LNCaP clone FGC (cell line): ENCODE measurements at regions not wholly inside any gene's neighbourhood (a gene's known extent, or its start where the extent isn't known, plus 50 kb on each side); places are given as distances from the start of the nearest gene placed in this dataset.

ENCODE experiments used
- DNase-seq: peaks from one replicate; pipeline ENCODE4 v3.0.0-alpha.2; 2011; ENCODE audit warnings: low read depth
- H3K4me3 ChIP-seq: 2 replicates; pipeline ENCODE4 v1.5.1; 2011; ENCODE audit warnings: mild to moderate bottlenecking, low read depth, low read length, control low read depth
- TF ChIP-seq, protein P1 (sequence below): IDR thresholded peaks from 2 replicates; pipeline ENCODE4 v1.5.1; 2012; ENCODE audit warnings: mild to moderate bottlenecking; ENCODE audit not compliant: control insufficient read depth, insufficient read depth; ENCODE audit errors: extremely low read depth

DNA sequence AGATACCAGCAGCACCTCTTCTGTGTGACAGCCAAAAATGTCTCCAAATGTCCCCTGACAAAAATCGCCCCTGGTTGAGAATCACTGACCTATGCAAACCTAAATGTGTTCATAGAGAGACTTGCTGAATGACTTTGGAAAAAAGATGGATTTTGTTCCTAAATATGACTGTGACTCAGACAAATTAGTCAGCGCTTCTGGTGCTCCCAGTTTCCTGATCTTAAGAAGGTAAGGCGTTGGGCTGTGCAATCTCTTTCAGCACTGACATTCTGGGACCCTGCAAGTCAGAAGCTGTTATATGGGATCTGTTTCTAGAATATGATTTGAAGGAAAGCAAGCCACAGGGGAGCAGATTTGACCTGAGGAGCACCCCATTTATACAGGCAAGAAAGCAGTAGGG lies 90.6 kb upstream of the PWP1 start:
- DNase-seq: no peak
- TF ChIP-seq, protein P1, sequence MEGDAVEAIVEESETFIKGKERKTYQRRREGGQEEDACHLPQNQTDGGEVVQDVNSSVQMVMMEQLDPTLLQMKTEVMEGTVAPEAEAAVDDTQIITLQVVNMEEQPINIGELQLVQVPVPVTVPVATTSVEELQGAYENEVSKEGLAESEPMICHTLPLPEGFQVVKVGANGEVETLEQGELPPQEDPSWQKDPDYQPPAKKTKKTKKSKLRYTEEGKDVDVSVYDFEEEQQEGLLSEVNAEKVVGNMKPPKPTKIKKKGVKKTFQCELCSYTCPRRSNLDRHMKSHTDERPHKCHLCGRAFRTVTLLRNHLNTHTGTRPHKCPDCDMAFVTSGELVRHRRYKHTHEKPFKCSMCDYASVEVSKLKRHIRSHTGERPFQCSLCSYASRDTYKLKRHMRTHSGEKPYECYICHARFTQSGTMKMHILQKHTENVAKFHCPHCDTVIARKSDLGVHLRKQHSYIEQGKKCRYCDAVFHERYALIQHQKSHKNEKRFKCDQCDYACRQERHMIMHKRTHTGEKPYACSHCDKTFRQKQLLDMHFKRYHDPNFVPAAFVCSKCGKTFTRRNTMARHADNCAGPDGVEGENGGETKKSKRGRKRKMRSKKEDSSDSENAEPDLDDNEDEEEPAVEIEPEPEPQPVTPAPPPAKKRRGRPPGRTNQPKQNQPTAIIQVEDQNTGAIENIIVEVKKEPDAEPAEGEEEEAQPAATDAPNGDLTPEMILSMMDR: no peak
- H3K4me3 ChIP-seq: no peak overlapping the region

DNA sequence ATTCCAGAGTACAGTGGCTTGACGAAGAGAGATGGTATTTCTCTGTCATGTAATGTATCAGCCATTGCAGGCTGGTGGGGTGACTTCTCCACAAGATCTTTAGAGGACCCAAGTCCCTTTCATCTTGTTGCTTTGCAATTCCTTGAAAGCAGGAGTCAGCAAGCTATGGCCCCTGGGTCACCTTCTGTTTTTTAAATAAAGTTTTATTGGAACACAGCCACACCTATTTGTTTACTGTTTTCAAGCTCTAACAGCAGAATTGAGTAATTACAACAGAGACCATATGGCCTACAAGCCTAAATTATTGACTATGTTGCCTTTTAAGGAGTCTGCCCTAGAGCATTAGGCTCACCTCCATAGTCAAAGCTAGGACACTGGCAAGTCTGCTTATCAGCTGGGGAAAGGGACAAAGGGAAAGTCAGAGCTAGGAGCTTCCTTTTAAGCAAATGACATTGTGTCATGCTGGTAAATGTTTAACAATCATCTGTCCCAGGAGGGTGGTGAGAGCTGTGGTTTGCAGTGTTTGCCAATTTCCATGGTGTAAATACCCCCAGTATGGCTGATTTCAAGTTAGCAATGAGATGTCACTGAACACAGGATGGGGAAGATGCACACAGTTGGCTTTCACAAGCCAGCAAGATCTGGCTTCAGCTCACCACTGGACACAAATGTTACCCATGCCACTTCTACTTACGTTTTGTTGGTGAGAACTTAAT lies 87.7 kb upstream of the PWP1 start:
- H3K4me3 ChIP-seq: no peak overlapping the region
- no peak for DNase-seq
- TF ChIP-seq, protein P1: no peak

DNA sequence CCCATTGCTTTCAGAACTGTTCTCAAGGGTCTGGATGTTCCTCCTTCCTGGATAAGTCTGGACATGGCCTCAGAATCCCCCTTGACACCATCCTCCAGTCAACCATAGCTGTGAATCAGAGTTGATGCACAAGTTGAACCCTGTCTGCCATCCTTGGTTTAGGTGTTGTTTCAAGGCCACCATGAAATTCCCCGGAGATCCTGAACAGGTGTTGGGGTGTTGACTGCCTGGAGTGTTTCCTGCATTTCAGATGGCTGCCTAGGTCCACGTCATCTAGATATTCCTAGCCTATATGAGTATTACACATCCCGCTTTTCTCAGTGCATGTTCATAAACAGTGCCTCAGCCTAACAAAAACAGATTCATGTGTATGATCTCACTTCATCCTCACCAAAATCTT lies 86.7 kb upstream of the PWP1 start:
- no peak for DNase-seq
- H3K4me3 ChIP-seq: no peak overlapping the region
- TF ChIP-seq, protein P1: no peak

DNA sequence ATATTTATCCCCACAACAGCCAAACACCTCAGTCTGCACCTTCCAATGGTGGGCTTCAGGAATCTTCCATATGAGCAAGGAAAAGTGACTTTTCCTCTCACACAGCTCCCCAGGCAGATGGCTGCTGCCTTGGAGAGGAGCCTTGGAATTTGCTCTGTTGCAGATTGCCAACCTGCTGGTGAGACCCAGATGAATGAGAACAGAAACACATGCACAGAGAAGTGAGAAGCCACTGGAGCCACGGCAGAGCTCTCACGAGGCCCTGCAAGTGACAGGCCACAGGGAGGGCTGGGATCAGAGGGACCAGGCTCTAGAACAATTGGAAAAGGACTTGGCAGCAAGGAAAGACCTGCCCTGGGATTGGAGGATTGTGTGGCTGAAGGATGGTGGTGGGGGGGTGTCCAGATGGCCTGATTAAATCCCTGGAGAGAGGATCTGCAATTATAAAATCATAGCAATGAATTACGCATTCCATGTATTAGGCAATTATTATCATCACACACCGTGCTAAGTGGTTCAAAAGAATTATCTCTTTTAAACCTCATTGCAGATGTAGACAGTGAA lies 84.9 kb upstream of the PWP1 start:
- TF ChIP-seq, protein P1: no peak
- H3K4me3 ChIP-seq: no peak overlapping the region

DNA sequence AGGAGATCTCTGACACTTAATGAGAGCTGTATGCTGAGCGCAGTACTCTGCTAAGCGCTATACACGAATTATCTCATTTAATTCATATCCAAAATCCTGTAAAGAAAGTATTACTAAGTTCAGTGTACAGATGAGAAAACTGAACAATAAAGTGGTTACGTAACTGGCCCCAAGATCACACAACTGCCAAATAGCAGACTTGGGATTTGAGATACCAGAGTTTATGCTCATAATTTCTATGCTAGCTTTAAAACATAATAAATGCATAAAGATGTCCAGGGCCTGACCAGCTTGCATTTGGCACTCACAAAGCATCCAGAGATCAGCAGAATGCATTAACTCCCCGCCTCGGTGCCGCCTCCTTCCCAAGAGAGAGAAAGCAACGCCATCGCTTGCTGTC lies 83.2 kb upstream of the PWP1 start:
- H3K4me3 ChIP-seq: no peak overlapping the region
- TF ChIP-seq, protein P1: no peak
- DNase-seq: no peak

More for the DNA sequence above, 84.9 kb upstream of the PWP1 start:
- DNase-seq: no peak

DNA sequence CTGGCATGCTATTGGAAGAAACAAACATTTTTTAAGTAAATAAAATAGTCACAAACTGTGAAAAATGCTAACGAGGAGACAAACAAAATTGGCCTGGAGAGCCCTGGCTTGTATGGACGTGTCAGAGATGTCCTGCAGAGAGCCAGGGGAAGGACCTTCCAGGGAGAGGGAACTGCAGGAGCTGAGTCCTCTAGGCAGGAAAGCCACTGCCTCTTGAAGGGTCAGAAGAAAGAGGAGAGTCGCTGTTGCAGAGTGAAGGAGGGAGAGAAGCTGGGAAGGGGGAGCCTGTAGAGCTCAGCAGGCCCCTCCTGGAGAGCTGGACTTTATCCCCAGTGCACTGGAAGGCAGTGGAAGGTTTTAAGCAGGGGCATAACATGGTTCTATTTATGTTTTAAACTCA lies 80.3 kb upstream of the PWP1 start:
- no peak overlapping the region for H3K4me3 ChIP-seq
- TF ChIP-seq, protein P1: no peak
- no peak for DNase-seq
